IPS-20b (cell line): ENCODE measurements at regions not wholly inside any gene's neighbourhood (a gene's known extent, or its start where the extent isn't known, plus 50 kb on each side); places are given as distances from the start of the nearest gene placed in this dataset.

Experiments used
- H3K27ac ChIP-seq: one replicate; pipeline ENCODE4 v1.5.1; 2013; ENCODE audit warnings: low read length
- H3K27me3 ChIP-seq: 2 replicates; pipeline ENCODE4 v1.6.1; 2013; ENCODE audit warnings: mild to moderate bottlenecking, low read length, inconsistent platforms; ENCODE audit not compliant: insufficient read depth
- H3K36me3 ChIP-seq: 2 replicates; pipeline ENCODE4 v1.6.1; 2013; ENCODE audit warnings: low read depth, mild to moderate bottlenecking, inconsistent platforms, low read length, moderate library complexity; ENCODE audit not compliant: insufficient read depth
- H3K4me1 ChIP-seq: 2 replicates; pipeline ENCODE4 v1.6.1; 2013; ENCODE audit warnings: mild to moderate bottlenecking, control low read depth, inconsistent platforms, low read length, moderate library complexity; ENCODE audit not compliant: insufficient read depth
- H3K4me3 ChIP-seq: 2 replicates; pipeline ENCODE4 v1.5.1; 2013; ENCODE audit warnings: mild to moderate bottlenecking, low read length, inconsistent platforms
- H3K9ac ChIP-seq: 2 replicates; pipeline ENCODE4 v1.6.1; 2013; ENCODE audit warnings: low read depth, mild to moderate bottlenecking, inconsistent platforms, low read length, moderate library complexity
- H3K9me3 ChIP-seq: 2 replicates; pipeline ENCODE4 v1.6.1; 2013; ENCODE audit warnings: mild to moderate bottlenecking, low read depth, low read length, inconsistent platforms; ENCODE audit not compliant: insufficient read depth

GRCh38 chr14:61628016-61628725 is 67.1 kb upstream of the HIF1A start:
- Histone ChIP-seq H3K4me1 (peaks cover 5% of the 10 kb centered on the region; the same call in 1 of the 2 replicates), H3K4me3 (no peak overlapping the region), H3K9ac (no peak overlapping the region), H3K27me3 (no peaks in the 10 kb centered on the region), H3K36me3 (no peaks in the 10 kb centered on the region), H3K27ac (no peak overlapping the region), H3K9me3 (no peaks in the 10 kb centered on the region)

GRCh38 chr14:61630399-61631044 is 64.8 kb upstream of the HIF1A start:
- Histone ChIP-seq H3K4me1 (peaks cover 5% of the 10 kb centered on the region; the same call in 1 of the 2 replicates), H3K9me3 (no peaks in the 10 kb centered on the region), H3K4me3 (no peak overlapping the region), H3K9ac (no peak overlapping the region), H3K36me3 (no peaks in the 10 kb centered on the region), H3K27me3 (no peaks in the 10 kb centered on the region), H3K27ac (no peak overlapping the region)

- Histone ChIP-seq H3K4me1 (peaks cover 5% of the 10 kb centered on the region; the same call in 1 of the 2 replicates), H3K4me3 (no peak overlapping the region)
Measured at GRCh38 chr14:61631045-61631687, 64.1 kb upstream of the HIF1A start.

GRCh38 chr14:61632401-61632800 is 62.9 kb upstream of the HIF1A start:
- H3K27ac ChIP-seq: no peak overlapping the region
- no peaks in the 10 kb centered on the region for H3K27me3 ChIP-seq
- H3K9ac ChIP-seq: no peak overlapping the region
- H3K4me3 ChIP-seq: no peak overlapping the region
- H3K36me3 ChIP-seq: no peaks in the 10 kb centered on the region
- H3K4me1 ChIP-seq: peaks cover 5% of the 10 kb centered on the region; the same call in 1 of the 2 replicates
- no peaks in the 10 kb centered on the region for H3K9me3 ChIP-seq

More at GRCh38 chr14:61631045-61631687, 64.1 kb upstream of the HIF1A start:
- Histone ChIP-seq H3K9me3 (no peaks in the 10 kb centered on the region), H3K27me3 (no peaks in the 10 kb centered on the region), H3K36me3 (no peaks in the 10 kb centered on the region), H3K9ac (no peak overlapping the region), H3K27ac (no peak overlapping the region)

- Histone ChIP-seq H3K4me1 (peaks cover 5% of the 10 kb centered on the region; the same call in 1 of the 2 replicates), H3K36me3 (no peaks in the 10 kb centered on the region), H3K9me3 (no peaks in the 10 kb centered on the region), H3K9ac (no peak overlapping the region), H3K27ac (no peak overlapping the region), H3K27me3 (no peaks in the 10 kb centered on the region), H3K4me3 (no peak overlapping the region)
Measured at GRCh38 chr14:61632807-61633206, 62.5 kb upstream of the HIF1A start.

- H3K9me3 ChIP-seq: no peaks in the 10 kb centered on the region
- no peak overlapping the region for H3K27ac ChIP-seq
- no peak overlapping the region for H3K4me3 ChIP-seq
- no peak overlapping the region for H3K9ac ChIP-seq
- H3K4me1 ChIP-seq: no peaks in the 10 kb centered on the region
- no peaks in the 10 kb centered on the region for H3K27me3 ChIP-seq
- no peaks in the 10 kb centered on the region for H3K36me3 ChIP-seq
Measured at GRCh38 chr14:61636291-61636690, 59.0 kb upstream of the HIF1A start.

- Histone ChIP-seq H3K36me3 (no peaks in the 10 kb centered on the region), H3K9ac (no peak overlapping the region), H3K27ac (no peak overlapping the region), H3K9me3 (no peaks in the 10 kb centered on the region), H3K27me3 (no peaks in the 10 kb centered on the region), H3K4me3 (no peak overlapping the region), H3K4me1 (no peaks in the 10 kb centered on the region)
Measured at GRCh38 chr14:61636779-61637178, 58.5 kb upstream of the HIF1A start.

- no peaks in the 10 kb centered on the region for H3K4me1 ChIP-seq
- H3K9ac ChIP-seq: no peak overlapping the region
- no peak overlapping the region for H3K27ac ChIP-seq
- H3K9me3 ChIP-seq: no peaks in the 10 kb centered on the region
- no peaks in the 10 kb centered on the region for H3K27me3 ChIP-seq
- no peaks in the 10 kb centered on the region for H3K36me3 ChIP-seq
- no peak overlapping the region for H3K4me3 ChIP-seq
Measured at GRCh38 chr14:61638595-61639387, 56.5 kb upstream of the HIF1A start.

GRCh38 chr14:61640158-61641136 is 54.9 kb upstream of the HIF1A start:
- H3K27ac ChIP-seq: no peak overlapping the region
- H3K4me1 ChIP-seq: 0 out of 2 replicates have a peak, but pooled peaks cover 5% of the 10 kb centered on the region
- no peak overlapping the region for H3K9ac ChIP-seq
- H3K9me3 ChIP-seq: no peaks in the 10 kb centered on the region
- no peaks in the 10 kb centered on the region for H3K27me3 ChIP-seq
- H3K36me3 ChIP-seq: no peaks in the 10 kb centered on the region
- H3K4me3 ChIP-seq: no peak overlapping the region

- H3K27ac ChIP-seq: no peak overlapping the region
Measured at GRCh38 chr14:61641914-61642613, 53.2 kb upstream of the HIF1A start.

More at GRCh38 chr14:61641914-61642613, 53.2 kb upstream of the HIF1A start:
- no peaks in the 10 kb centered on the region for H3K9me3 ChIP-seq
- no peak overlapping the region for H3K9ac ChIP-seq
- 0 out of 2 replicates have a peak, but pooled peaks cover 5% of the 10 kb centered on the region for H3K4me1 ChIP-seq
- no peaks in the 10 kb centered on the region for H3K27me3 ChIP-seq
- no peak overlapping the region for H3K4me3 ChIP-seq
- H3K36me3 ChIP-seq: no peaks in the 10 kb centered on the region
